HepG2 (cell line): ENCODE measurements at regions not wholly inside any gene's neighbourhood (a gene's known extent, or its start where the extent isn't known, plus 50 kb on each side); places are given as distances from the start of the nearest gene placed in this dataset.

Experiments
- ATAC-seq: fragments of 200-7000 bp; cut with Tn5 transposase; 3 replicates; pipeline ENCODE4 v1.9.1; 2020; ENCODE audit warnings: mild to moderate bottlenecking, moderate library complexity
- BruUV-seq: library from RNA; stranded (reverse); fragments of 400-500 nt; replicated peaks from 2 replicates; lab custom pipeline; 2021; lab: Mats Ljungman, UMichigan
- CTCF ChIA-PET: fragments of 300-600 bp; formaldehyde crosslinking; extraction: SDS; loops from one replicate; lab custom pipeline; 2021; ENCODE audit warnings: low total read pairs, inconsistent platforms, low intra/inter-chr PET ratio; lab: Yijun Ruan, JAX
- POLR2A ChIA-PET: fragments of 350-600 bp; sonication (Branson Sonifier 250); formaldehyde crosslinking; loops from one replicate; lab custom pipeline; 2020; ENCODE audit warnings: antibody characterized with exemption, inconsistent platforms; lab: Yijun Ruan, JAX
- DNase-seq: peaks from one replicate; pipeline ENCODE4 v3.0.0-alpha.2; 2015; ENCODE audit warnings: low spot score
- FAIRE-seq: peaks from 3 replicates; lab custom pipeline; 2011; peaks lifted over from hg19 to GRCh38; lab: Jason Lieb, UNC
- H2AFZ ChIP-seq: one replicate; pipeline ENCODE4 v1.6.1; 2011; ENCODE audit warnings: low read length, inconsistent platforms
- H3K27ac ChIP-seq: fragments of 300-600 bp; 3 replicates; pipeline ENCODE4 v1.8.0; 2011; ENCODE audit warnings: mixed run types, mild to moderate bottlenecking, mixed read lengths, low read length, inconsistent platforms; ENCODE audit not compliant: insufficient read depth; ENCODE audit errors: extremely low read length
- H3K27me3 ChIP-seq, 2 experiments: fragments of 200-600 bp in 1 of 2; 2 replicates in 1 of 2; 3 replicates in 1 of 2; pipeline versions ENCODE4 v1.6.0 to v1.8.0; 2011; ENCODE audit warnings: low read length in 2 of 2, mild to moderate bottlenecking in 2 of 2, moderate library complexity in 2 of 2, inconsistent platforms in 1 of 2; ENCODE audit not compliant: insufficient read depth in 2 of 2, control insufficient read depth in 1 of 2
- H3K36me3 ChIP-seq, 2 experiments: fragments of 200-600 bp in 1 of 2; replicated peaks in 1 of 2; 2 replicates in 1 of 2; 3 replicates in 1 of 2; pipeline versions ENCODE4 v1.5.1 to v1.8.0; 2011; ENCODE audit warnings: low read length in 2 of 2, inconsistent platforms in 1 of 2; ENCODE audit not compliant: insufficient read depth in 2 of 2, control insufficient read depth in 1 of 2
- H3K4me1 ChIP-seq: 2 replicates; pipeline ENCODE4 v1.5.1; 2012; ENCODE audit warnings: low read length, inconsistent platforms; ENCODE audit not compliant: insufficient read depth
- H3K4me2 ChIP-seq: 2 replicates; pipeline ENCODE4 v1.6.0; 2011; ENCODE audit warnings: low read depth, low read length, inconsistent platforms
- H3K4me3 ChIP-seq, 3 experiments: fragments of 200-600 bp in 1 of 3; sonication (generic), shearing (Covaris generic) in 1 of 3; replicated peaks in 1 of 3; 2 replicates each; pipeline ENCODE4 v1.5.1; 2011 to 2016; ENCODE audit warnings: low read length in 3 of 3, inconsistent platforms in 2 of 3, low read depth in 2 of 3, mild to moderate bottlenecking in 2 of 3, control low read depth in 1 of 3, mixed read lengths in 1 of 3; ENCODE audit not compliant: insufficient read depth in 1 of 3
- H3K79me2 ChIP-seq: one replicate; pipeline ENCODE4 v1.6.1; 2011; ENCODE audit warnings: low read length, inconsistent platforms; ENCODE audit not compliant: insufficient read depth
- H3K9ac ChIP-seq: 2 replicates; pipeline ENCODE4 v1.6.0; 2011; ENCODE audit warnings: mild to moderate bottlenecking, low read depth, low read length, inconsistent platforms; ENCODE audit not compliant: insufficient read depth
- H3K9me3 ChIP-seq: 2 replicates; pipeline ENCODE4 v1.5.1; 2012; ENCODE audit warnings: mild to moderate bottlenecking, low read length
- H4K20me1 ChIP-seq: 2 replicates; pipeline ENCODE4 v1.6.0; 2011; ENCODE audit warnings: inconsistent platforms, mild to moderate bottlenecking, low read length, moderate library complexity; ENCODE audit not compliant: insufficient read depth
- ELF1 ChIP-seq: sonication (generic); formaldehyde crosslinking; IDR thresholded peaks from 2 replicates; pipeline ENCODE4 v1.4.0; 2020; ENCODE audit warnings: missing genetic modification reagents
- MATR3 ChIP-seq: sonication (generic); formaldehyde crosslinking; IDR thresholded peaks from 2 replicates; pipeline ENCODE4 v1.4.0; 2020; ENCODE audit warnings: missing genetic modification reagents
- ZBTB8A ChIP-seq: sonication (generic); formaldehyde crosslinking; IDR thresholded peaks from 2 replicates; pipeline ENCODE4 v1.4.0; 2020; ENCODE audit warnings: mild to moderate bottlenecking, low read depth, missing genetic modification reagents, borderline replicate concordance
- ZNF292 ChIP-seq: sonication (generic); formaldehyde crosslinking; IDR thresholded peaks from 2 replicates; pipeline ENCODE4 v1.8.1; 2022; ENCODE audit warnings: mild to moderate bottlenecking, low read depth, missing genetic modification reagents, borderline replicate concordance
- ZNF460 ChIP-seq: sonication (generic); formaldehyde crosslinking; IDR thresholded peaks from 2 replicates; pipeline ENCODE4 v1.5.1; 2020; ENCODE audit warnings: missing genetic modification reagents, mild to moderate bottlenecking, borderline replicate concordance
- ZNF543 ChIP-seq: sonication (generic); formaldehyde crosslinking; IDR thresholded peaks from 2 replicates; pipeline ENCODE4 v1.4.0; 2020; ENCODE audit warnings: mild to moderate bottlenecking, missing genetic modification reagents
- ZNF589 ChIP-seq: sonication (generic); formaldehyde crosslinking; conservative IDR thresholded peaks from 2 replicates; pipeline ENCODE4 v1.8.0; 2022; ENCODE audit warnings: mild to moderate bottlenecking, moderate library complexity, missing genetic modification reagents
- ZNF660 ChIP-seq: sonication (generic); formaldehyde crosslinking; IDR thresholded peaks from 2 replicates; pipeline ENCODE4 v1.5.1; 2020; ENCODE audit warnings: mild to moderate bottlenecking, low read depth, missing genetic modification reagents, borderline replicate concordance
- ZNF788 ChIP-seq: sonication (generic); formaldehyde crosslinking; IDR thresholded peaks from 2 replicates; pipeline ENCODE4 v1.5.0; 2020; ENCODE audit warnings: mild to moderate bottlenecking, missing genetic modification reagents, borderline replicate concordance
- WGBS: methylation state at CpG from one replicate; pipeline ENCODE4 v1.1.6; 2017; ENCODE audit warnings: low lambda C conversion rate; 5-methylcytosine and 5-hydroxymethylcytosine counted together
- in situ Hi-C: cut with HindIII; loops from 2 replicates; pipeline ENCODE4 v1.10.0; 2017; ENCODE audit warnings: low pct_unique_long_range_greater_than_20kb; ENCODE audit not compliant: extremely low pct_ligation_motif_present
- intact Hi-C: fragments of 100-400 bp; cut with micrococcal nuclease; formaldehyde crosslinking; loops from one replicate; pipeline ENCODE4 v1.10.0; 2022; ENCODE audit not compliant: unreplicated experiment
- TF ChIP-seq, protein P1 (sequence below): sonication (generic); formaldehyde crosslinking; IDR thresholded peaks from 2 replicates; pipeline ENCODE4 v1.4.0; 2020; ENCODE audit warnings: mild to moderate bottlenecking, low read depth, missing genetic modification reagents
- TF ChIP-seq, protein P2 (sequence below): sonication (generic); formaldehyde crosslinking; IDR thresholded peaks from 2 replicates; pipeline ENCODE4 v1.5.0; 2020; ENCODE audit warnings: mild to moderate bottlenecking, missing genetic modification reagents
- TF ChIP-seq, protein P3 (sequence below): sonication (generic); formaldehyde crosslinking; IDR thresholded peaks from 2 replicates; pipeline ENCODE4 v1.8.0; 2022; ENCODE audit warnings: missing genetic modification reagents, low read depth, mild to moderate bottlenecking, borderline replicate concordance

DNA sequence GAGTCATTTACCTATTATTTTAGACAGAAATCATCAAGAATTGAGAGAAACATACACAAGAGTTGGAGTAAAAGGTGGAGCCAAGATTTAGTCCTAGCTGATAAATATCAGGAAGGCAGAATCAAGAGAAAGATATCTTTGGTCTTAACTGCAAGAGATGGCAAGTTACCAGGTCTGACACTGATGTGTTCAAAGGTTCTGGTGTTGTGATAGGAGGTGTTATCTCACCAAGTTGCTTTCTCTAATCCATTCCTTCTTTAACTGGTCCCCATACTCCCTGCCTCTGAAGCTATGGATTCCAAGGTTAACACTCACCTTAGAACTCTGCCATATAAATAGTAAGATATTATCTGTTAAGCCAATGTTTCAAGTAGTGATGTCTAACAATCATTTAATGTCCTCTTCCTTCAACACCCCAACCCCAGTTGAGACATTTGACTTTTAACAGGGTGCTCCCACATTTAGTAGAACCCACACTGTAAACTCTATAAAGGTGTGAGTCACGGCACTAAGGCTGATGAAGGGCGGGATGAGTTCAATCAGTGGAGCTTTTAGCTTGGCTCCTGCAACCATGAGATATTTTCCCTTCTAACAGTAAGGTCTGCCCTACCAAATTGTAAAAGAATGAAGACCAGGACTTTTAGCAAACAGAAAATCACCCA is 333.7 kb downstream of the RND3 start:
- CTCF ChIA-PET, result no interaction called here
- Histone ChIP-seq H3K4me2 (no peak overlapping the region), H3K36me3 (no peaks in the 10 kb centered on the region), H3K9me3 (peaks cover 12% of the 10 kb centered on the region; the same call in 1 of the 2 replicates), H4K20me1 (no peaks in the 10 kb centered on the region), H2AFZ (no peak overlapping the region), H3K9ac (no peak overlapping the region), H3K79me2 (no peaks in the 10 kb centered on the region), H3K27ac (no peak overlapping the region), H3K4me1 (no peaks in the 10 kb centered on the region), H3K27me3 (no peaks in the 10 kb centered on the region), H3K4me3 (no peak overlapping the region)
- BruUV-seq, result no TSS peak
- intact Hi-C loops (no loop called here), in situ Hi-C loops (no loop called here)
- POLR2A ChIA-PET, result no interaction called here
- TF ChIP-seq, protein P1, sequence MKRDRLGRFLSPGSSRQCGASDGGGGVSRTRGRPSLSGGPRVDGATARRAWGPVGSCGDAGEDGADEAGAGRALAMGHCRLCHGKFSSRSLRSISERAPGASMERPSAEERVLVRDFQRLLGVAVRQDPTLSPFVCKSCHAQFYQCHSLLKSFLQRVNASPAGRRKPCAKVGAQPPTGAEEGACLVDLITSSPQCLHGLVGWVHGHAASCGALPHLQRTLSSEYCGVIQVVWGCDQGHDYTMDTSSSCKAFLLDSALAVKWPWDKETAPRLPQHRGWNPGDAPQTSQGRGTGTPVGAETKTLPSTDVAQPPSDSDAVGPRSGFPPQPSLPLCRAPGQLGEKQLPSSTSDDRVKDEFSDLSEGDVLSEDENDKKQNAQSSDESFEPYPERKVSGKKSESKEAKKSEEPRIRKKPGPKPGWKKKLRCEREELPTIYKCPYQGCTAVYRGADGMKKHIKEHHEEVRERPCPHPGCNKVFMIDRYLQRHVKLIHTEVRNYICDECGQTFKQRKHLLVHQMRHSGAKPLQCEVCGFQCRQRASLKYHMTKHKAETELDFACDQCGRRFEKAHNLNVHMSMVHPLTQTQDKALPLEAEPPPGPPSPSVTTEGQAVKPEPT (CRISPR knock-in tag), result no peak
- no peak for TF ChIP-seq ZNF543 (CRISPR knock-in tag)
- no peak for TF ChIP-seq ZBTB8A (CRISPR knock-in tag)
- no peak for TF ChIP-seq ZNF460
- TF ChIP-seq ZNF292, result no peak
- TF ChIP-seq, protein P2, sequence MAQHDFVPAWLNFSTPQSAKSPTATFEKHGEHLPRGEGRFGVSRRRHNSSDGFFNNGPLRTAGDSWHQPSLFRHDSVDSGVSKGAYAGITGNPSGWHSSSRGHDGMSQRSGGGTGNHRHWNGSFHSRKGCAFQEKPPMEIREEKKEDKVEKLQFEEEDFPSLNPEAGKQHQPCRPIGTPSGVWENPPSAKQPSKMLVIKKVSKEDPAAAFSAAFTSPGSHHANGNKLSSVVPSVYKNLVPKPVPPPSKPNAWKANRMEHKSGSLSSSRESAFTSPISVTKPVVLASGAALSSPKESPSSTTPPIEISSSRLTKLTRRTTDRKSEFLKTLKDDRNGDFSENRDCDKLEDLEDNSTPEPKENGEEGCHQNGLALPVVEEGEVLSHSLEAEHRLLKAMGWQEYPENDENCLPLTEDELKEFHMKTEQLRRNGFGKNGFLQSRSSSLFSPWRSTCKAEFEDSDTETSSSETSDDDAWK, result no peak
- TF ChIP-seq MATR3 (CRISPR knock-in tag), result no peak
- no peak for TF ChIP-seq ZNF589
- no peak for TF ChIP-seq ZNF660 (CRISPR knock-in tag)
- TF ChIP-seq, protein P3, sequence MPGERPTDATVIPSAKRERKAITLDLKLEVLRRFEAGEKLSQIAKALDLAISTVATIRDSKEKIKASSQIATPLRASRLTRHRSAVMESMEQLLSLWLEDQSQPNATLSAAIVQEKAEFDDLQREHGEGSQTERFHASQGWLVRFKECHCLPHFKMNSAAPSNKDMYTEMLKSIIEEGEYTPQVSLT (CRISPR knock-in tag), result no peak
- TF ChIP-seq ZNF788 (CRISPR knock-in tag), result no peak
- TF ChIP-seq ELF1 (CRISPR knock-in tag), result no peak
- DNase-seq, result no peak
- FAIRE-seq, result no peak
- ATAC-seq, result no peak
- WGBS, result 19% methylated on average over 2 of the region's 2 CpGs
